B cell (primary cell): ENCODE measurements at regions not wholly inside any gene's neighbourhood (a gene's known extent, or its start where the extent isn't known, plus 50 kb on each side); places are given as distances from the start of the nearest gene placed in this dataset.

Experiments
- EZH2 ChIP-seq: IDR thresholded peaks from 2 replicates; pipeline ENCODE4 v1.6.1; 2012; ENCODE audit warnings: borderline replicate concordance, low read depth, mild to moderate bottlenecking, moderate library complexity, low read length; ENCODE audit not compliant: insufficient read depth, poor library complexity, severe bottlenecking
- TF ChIP-seq, protein P1 (sequence below): fragments of 200-600 bp; IDR thresholded peaks from one replicate; pipeline ENCODE4 v1.8.0; 2022; ENCODE audit warnings: antibody characterized with exemption, mild to moderate bottlenecking

DNA sequence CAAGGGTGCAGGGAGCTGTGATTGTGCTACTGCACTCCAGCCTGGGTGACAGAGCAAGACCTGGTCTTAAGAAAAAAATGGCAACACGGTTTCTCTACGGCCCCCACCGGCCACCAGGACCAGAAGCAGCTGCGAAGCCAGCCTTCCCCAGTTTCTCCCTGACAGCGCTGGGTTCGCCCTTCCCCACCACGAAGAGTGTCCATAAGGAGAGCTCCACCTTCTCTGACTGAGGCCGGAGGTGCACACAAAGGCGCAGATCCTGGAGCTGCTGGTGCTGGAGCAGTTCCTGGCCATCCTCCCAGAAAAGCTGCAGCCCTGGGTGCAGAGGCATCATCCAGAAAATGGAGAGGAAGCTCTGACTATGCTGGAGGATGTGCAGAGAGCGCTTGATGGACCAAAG is 52.2 kb upstream of the ZNF599 start:
- TF ChIP-seq, protein P1, sequence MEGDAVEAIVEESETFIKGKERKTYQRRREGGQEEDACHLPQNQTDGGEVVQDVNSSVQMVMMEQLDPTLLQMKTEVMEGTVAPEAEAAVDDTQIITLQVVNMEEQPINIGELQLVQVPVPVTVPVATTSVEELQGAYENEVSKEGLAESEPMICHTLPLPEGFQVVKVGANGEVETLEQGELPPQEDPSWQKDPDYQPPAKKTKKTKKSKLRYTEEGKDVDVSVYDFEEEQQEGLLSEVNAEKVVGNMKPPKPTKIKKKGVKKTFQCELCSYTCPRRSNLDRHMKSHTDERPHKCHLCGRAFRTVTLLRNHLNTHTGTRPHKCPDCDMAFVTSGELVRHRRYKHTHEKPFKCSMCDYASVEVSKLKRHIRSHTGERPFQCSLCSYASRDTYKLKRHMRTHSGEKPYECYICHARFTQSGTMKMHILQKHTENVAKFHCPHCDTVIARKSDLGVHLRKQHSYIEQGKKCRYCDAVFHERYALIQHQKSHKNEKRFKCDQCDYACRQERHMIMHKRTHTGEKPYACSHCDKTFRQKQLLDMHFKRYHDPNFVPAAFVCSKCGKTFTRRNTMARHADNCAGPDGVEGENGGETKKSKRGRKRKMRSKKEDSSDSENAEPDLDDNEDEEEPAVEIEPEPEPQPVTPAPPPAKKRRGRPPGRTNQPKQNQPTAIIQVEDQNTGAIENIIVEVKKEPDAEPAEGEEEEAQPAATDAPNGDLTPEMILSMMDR, result no peak
- no peak for TF ChIP-seq EZH2
